GM12875 (cell line): ENCODE measurements at regions not wholly inside any gene's neighbourhood (a gene's known extent, or its start where the extent isn't known, plus 50 kb on each side); places are given as distances from the start of the nearest gene placed in this dataset.

Experiments used
- H3K4me3 ChIP-seq: one replicate; pipeline ENCODE4 v1.5.1; 2011; ENCODE audit warnings: low read depth, low read length, control low read depth
- TF ChIP-seq, protein P1 (sequence below): IDR thresholded peaks from 2 replicates; pipeline ENCODE4 v1.5.1; 2011; ENCODE audit warnings: low read depth, mild to moderate bottlenecking, control low read depth, inconsistent platforms, low read length, moderate library complexity, borderline replicate concordance; ENCODE audit not compliant: insufficient read depth

DNA sequence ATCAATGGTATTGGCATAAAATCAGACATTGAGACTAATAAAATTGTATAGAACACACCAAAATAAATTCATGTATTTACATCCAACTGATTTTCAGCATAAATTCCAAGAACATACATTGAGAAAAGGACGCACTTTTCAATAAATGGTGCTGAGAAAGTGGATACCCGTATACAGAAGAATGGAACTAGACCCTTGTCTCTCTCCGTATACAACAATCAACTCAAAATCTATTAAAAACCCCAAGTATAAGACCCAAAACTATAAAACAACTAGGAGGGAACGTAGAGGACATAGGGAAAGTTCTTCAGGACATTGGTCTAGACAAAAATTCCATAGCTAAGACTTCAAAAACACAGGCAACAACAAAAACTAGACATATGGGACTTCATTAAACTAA lies 97.4 kb downstream of the GGTLC2 start:
- no peak overlapping the region for H3K4me3 ChIP-seq
- TF ChIP-seq, protein P1, sequence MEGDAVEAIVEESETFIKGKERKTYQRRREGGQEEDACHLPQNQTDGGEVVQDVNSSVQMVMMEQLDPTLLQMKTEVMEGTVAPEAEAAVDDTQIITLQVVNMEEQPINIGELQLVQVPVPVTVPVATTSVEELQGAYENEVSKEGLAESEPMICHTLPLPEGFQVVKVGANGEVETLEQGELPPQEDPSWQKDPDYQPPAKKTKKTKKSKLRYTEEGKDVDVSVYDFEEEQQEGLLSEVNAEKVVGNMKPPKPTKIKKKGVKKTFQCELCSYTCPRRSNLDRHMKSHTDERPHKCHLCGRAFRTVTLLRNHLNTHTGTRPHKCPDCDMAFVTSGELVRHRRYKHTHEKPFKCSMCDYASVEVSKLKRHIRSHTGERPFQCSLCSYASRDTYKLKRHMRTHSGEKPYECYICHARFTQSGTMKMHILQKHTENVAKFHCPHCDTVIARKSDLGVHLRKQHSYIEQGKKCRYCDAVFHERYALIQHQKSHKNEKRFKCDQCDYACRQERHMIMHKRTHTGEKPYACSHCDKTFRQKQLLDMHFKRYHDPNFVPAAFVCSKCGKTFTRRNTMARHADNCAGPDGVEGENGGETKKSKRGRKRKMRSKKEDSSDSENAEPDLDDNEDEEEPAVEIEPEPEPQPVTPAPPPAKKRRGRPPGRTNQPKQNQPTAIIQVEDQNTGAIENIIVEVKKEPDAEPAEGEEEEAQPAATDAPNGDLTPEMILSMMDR: no peak

DNA sequence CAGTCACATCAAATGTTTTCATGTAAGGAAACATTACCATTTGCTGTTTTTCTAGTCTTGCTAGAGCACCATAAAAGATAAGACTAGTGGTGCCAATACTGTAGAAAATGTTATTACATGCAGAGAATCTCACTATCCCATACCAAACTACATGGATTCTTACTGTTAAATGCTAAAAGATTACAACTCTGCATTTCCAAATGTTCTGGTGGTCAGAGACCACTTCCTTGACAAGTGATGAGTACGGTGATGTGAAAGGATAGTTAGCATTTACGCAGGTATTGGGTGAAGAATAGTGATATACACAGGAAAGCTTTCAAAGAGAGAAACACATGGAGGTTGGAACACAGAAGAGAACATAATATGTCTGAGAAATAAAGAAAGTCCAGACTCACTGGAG lies 98.2 kb downstream of the GGTLC2 start:
- no peak overlapping the region for H3K4me3 ChIP-seq
- TF ChIP-seq, protein P1: no peak

DNA sequence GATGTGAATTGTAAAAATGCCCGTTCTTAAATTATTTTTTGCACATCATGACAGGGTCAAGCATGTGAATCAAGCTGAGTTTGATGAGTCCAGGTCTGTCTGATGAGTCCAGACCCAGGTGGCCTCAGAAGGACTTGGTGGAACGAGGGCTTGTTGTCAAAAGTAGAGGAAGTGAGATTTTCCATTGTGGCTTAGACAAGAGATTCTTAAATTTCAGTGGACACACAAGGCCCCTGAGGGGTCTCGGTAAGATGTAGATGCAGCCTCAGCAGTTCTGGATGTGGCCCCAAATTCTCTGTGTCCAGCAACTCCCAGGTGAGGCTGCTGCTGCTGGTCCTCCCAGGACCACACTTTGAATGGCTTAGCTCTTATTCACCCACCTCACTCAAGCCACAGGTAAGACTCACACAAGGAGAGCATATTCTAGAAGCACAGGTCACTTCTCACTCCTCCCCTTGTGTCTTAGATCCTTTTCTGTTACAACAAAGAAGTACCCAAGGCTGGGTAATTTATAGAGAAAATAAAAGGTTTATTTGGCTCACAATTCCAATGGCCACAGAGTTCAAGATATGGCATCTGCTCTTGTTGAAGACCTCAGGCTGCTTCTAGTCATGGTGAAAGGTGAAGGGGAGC lies 98.8 kb downstream of the GGTLC2 start:
- TF ChIP-seq, protein P1: no peak
- H3K4me3 ChIP-seq: no peak overlapping the region

DNA sequence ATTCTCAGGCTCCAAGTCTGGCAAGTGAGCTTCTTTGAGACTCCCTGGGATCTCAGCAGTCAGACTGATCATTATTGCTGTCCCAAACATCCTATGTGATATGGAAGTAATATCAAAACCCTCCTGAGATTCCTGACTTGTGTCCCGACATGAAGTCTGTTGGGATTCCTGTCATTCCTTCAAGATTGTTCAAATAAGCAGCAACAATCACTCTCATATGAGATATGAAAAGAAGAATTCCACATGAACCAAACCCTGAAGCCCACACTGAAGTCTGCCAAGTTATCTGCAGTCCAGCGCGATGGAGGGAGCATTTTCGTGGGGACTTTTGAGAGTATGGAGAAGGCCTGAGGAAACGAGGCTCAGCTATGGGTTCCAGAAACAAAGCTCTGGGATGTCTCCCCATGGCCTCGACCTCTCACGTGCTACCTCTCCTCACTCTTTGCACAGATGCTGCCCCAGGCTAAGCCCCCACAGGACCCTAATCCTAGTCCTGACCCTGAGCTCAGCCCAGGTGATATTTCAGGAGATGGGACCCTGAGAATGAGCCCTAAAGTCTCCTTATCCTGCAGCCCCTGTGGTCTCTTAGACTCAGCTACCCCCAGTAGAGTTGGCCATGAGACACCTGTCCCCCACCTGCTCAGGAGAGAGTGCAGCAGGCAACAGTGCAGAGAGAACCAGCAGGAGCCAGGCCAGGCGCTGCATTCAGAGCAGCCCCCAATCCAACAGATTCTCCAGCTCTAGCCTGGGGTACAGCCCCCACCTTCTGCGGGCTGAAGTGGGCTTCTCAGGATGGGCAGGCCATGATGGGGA lies 100.2 kb downstream of the GGTLC2 start:
- no peak overlapping the region for H3K4me3 ChIP-seq
- TF ChIP-seq, protein P1: no peak

DNA sequence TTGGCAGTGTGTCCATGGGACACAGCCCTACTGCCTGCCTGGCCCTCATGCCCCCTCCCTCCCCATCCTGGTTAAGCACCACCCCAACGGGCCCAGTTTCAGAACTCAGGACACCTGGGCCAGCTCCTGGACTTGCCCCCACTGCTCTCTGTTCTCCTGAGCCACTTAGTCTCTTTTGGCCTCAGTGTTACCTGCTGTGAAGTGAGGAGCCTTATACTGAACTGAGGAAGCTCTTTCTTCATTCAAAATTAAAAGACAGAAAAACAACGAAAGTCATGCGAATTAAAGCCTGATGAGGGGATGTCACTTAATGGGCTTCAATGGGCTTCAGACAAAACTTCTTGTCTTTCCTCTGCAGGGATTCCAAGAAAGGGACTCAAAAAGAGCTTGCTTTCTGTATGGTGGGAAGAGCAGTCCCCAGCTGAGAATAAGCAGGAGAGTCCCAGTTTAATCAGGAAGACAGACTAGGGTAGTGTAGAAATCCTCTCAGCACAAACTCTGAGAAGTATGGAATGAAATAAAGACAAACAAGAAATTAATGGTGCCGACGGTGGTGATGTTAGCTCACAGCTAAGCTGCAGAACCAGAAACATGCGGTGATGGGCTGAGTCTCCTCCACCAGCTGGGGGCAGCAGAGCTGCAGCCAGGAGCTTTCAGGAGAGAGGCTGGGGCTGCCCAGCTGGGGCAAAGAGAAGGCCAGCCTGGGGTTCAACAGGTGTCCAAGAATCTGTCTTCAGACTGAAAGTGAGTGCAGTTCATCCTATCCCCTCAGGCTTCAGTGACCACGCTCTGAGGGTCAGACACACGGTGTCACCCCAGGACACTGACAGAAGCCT lies 101.0 kb downstream of the GGTLC2 start:
- no peak overlapping the region for H3K4me3 ChIP-seq
- TF ChIP-seq, protein P1: peak; percentile 80

DNA sequence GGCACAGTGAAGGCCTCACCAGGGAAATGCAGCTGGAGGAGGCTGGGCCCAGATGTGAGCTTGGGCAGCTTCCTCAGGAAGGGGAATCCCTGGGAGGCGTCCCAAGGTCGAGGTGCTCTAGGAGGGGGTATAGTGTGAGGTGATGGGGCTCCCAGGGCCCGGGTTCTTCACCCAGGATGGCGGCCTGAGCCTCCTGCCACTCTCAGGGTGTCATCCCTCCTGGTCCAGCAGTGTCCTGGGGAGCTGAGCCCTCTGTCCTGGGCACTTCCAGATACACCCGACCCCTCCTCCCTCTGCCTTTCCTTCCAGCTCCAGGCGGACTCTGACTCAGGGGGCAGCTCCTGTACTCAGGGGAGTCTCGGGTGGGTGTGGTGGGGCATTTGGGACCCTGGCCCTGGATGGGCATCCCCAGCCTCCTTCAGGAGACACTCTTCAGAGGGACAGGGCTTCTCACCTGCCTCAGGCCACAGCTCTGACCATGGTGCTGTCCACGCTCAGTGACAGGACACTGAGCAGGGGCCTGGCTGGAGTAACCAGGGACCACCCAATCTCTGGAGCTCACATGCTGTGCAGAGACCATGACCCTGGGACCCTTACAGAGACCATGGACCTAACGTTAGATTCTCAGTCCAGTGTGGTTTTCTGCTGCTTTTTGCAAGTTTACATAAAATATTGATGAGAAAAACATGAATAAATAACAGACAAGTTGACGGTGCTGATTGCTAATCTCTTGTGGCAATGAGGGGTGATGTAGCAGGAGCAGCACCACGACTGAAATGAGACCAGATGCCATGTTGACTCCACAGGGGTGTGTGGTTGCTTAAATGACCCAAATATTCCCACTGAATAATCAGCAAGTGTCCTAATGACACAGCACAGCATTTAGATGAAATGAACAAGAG lies 101.9 kb downstream of the GGTLC2 start:
- no peak overlapping the region for H3K4me3 ChIP-seq
- TF ChIP-seq, protein P1: no peak
